ENCODE measurements at regions not wholly inside any gene's neighbourhood (a gene's known extent, or its start where the extent isn't known, plus 50 kb on each side); places are given as distances from the start of the nearest gene placed in this dataset.
"Not testable (repeated sequence)": the region's sequence is repeated elsewhere in the genome, so short reads cannot be mapped to it uniquely, and the experiment has no call there.

- DNase-seq, result no peak
- Mint-ChIP-seq H3K4me3 (no peak overlapping the region), H3K9me3 (peaks cover 0 to 8% of the 10 kb centered on the region in 2 donors), H3K27me3 (no peaks in the 10 kb centered on the region), H3K36me3 (no peaks in the 10 kb centered on the region), H3K27ac (no peak overlapping the region), H3K4me1 (no peaks in the 10 kb centered on the region)
- ATAC-seq (replicated peaks), result no peak
Measured at GRCh38 chr11:37999171-37999570, 1401.1 kb upstream of the RAG2 start.

- Mint-ChIP-seq H3K4me3 (no peak overlapping the region), H3K27me3 (no peaks in the 10 kb centered on the region), H3K9me3 (peaks cover 1 to 4% of the 10 kb centered on the region in 2 donors), H3K36me3 (no peaks in the 10 kb centered on the region), H3K27ac (no peak overlapping the region), H3K4me1 (no peaks in the 10 kb centered on the region)
- DNase-seq (no peak), ATAC-seq (replicated peaks) (no peak)
Measured at GRCh38 chr11:37995886-37996285, 1397.8 kb upstream of the RAG2 start.

- H3K27ac Mint-ChIP-seq, result no peak overlapping the region
Measured at GRCh38 chr11:37988031-37988430, 1390.0 kb upstream of the RAG2 start.

GRCh38 chr11:37984991-37985390 is 1387.0 kb upstream of the RAG2 start:
- H3K9me3 Mint-ChIP-seq, result peaks cover 0 to 1% of the 10 kb centered on the region in 2 donors
- H3K4me1 Mint-ChIP-seq, result no peaks in the 10 kb centered on the region
- no peak overlapping the region for H3K4me3 Mint-ChIP-seq
- no peak for ATAC-seq (replicated peaks)
- no peaks in the 10 kb centered on the region for H3K36me3 Mint-ChIP-seq
- no peak for DNase-seq
- H3K27ac Mint-ChIP-seq, result no peak overlapping the region
- H3K27me3 Mint-ChIP-seq, result no peaks in the 10 kb centered on the region

More at GRCh38 chr11:37988031-37988430, 1390.0 kb upstream of the RAG2 start:
- H3K27me3 Mint-ChIP-seq, result no peaks in the 10 kb centered on the region
- H3K4me3 Mint-ChIP-seq, result no peak overlapping the region
- no peak for DNase-seq
- peaks cover 0 to 1% of the 10 kb centered on the region in 2 donors for H3K9me3 Mint-ChIP-seq
- H3K36me3 Mint-ChIP-seq, result no peaks in the 10 kb centered on the region
- ATAC-seq (replicated peaks), result no peak
- no peaks in the 10 kb centered on the region for H3K4me1 Mint-ChIP-seq

GRCh38 chr11:37978647-37979046 is 1380.6 kb upstream of the RAG2 start:
- Mint-ChIP-seq H3K4me1 (no peaks in the 10 kb centered on the region), H3K27me3 (no peaks in the 10 kb centered on the region), H3K4me3 (no peak overlapping the region), H3K36me3 (no peaks in the 10 kb centered on the region), H3K27ac (no peak overlapping the region), H3K9me3 (peaks cover 0 to 2% of the 10 kb centered on the region in 2 donors)
- no peak for ATAC-seq (replicated peaks)
- DNase-seq, result no peak

GRCh38 chr11:37973941-37974340 is 1375.9 kb upstream of the RAG2 start:
- DNase-seq, result no peak
- H3K27me3 Mint-ChIP-seq, result no peaks in the 10 kb centered on the region
- no peak overlapping the region for H3K4me3 Mint-ChIP-seq
- ATAC-seq (replicated peaks), result no peak
- H3K9me3 Mint-ChIP-seq, result peaks cover 4% of the 10 kb centered on the region in 2 donors
- no peaks in the 10 kb centered on the region for H3K4me1 Mint-ChIP-seq
- no peaks in the 10 kb centered on the region for H3K36me3 Mint-ChIP-seq
- no peak overlapping the region for H3K27ac Mint-ChIP-seq

GRCh38 chr11:37972691-37973090 is 1374.7 kb upstream of the RAG2 start:
- Mint-ChIP-seq H3K27ac (no peak overlapping the region), H3K27me3 (no peaks in the 10 kb centered on the region)
- DNase-seq, result no peak

GRCh38 chr11:37969336-37969735 is 1371.3 kb upstream of the RAG2 start:
- not testable (repeated sequence) for H3K4me3 Mint-ChIP-seq

More at GRCh38 chr11:37972691-37973090, 1374.7 kb upstream of the RAG2 start:
- Mint-ChIP-seq H3K9me3 (peaks cover 4% of the 10 kb centered on the region in 2 donors), H3K4me1 (no peaks in the 10 kb centered on the region), H3K4me3 (no peak overlapping the region), H3K36me3 (no peaks in the 10 kb centered on the region)
- ATAC-seq (replicated peaks), result no peak

GRCh38 chr11:37968148-37968547 is 1370.1 kb upstream of the RAG2 start:
- no peak for ATAC-seq (replicated peaks)
- H3K27me3 Mint-ChIP-seq, result no peaks in the 10 kb centered on the region
- H3K36me3 Mint-ChIP-seq, result no peaks in the 10 kb centered on the region
- peaks cover 2 to 4% of the 10 kb centered on the region in 2 donors for H3K9me3 Mint-ChIP-seq
- H3K27ac Mint-ChIP-seq, result no peak overlapping the region
- no peak for DNase-seq
- peaks cover 0 to 5% of the 10 kb centered on the region in 2 donors for H3K4me1 Mint-ChIP-seq
- H3K4me3 Mint-ChIP-seq, result no peak overlapping the region

More at GRCh38 chr11:37969336-37969735, 1371.3 kb upstream of the RAG2 start:
- not testable (repeated sequence) for H3K9me3 Mint-ChIP-seq; DNase-seq; H3K4me1 Mint-ChIP-seq; H3K27ac Mint-ChIP-seq; ATAC-seq (replicated peaks); H3K36me3 Mint-ChIP-seq; H3K27me3 Mint-ChIP-seq

- Mint-ChIP-seq H3K9me3 (peaks cover 2 to 4% of the 10 kb centered on the region in 2 donors), H3K27me3 (no peaks in the 10 kb centered on the region), H3K36me3 (no peaks in the 10 kb centered on the region), H3K27ac (no peak overlapping the region), H3K4me1 (peaks cover 0 to 5% of the 10 kb centered on the region in 2 donors), H3K4me3 (no peak overlapping the region)
- no peak for DNase-seq
- ATAC-seq (replicated peaks), result no peak
Measured at GRCh38 chr11:37967635-37968034, 1369.6 kb upstream of the RAG2 start.

- H3K9me3 Mint-ChIP-seq, result peaks cover 6 to 10% of the 10 kb centered on the region in 2 donors
- no peak overlapping the region for H3K4me3 Mint-ChIP-seq
- ATAC-seq (replicated peaks), result no peak
- H3K36me3 Mint-ChIP-seq, result no peaks in the 10 kb centered on the region
- no peak overlapping the region for H3K27ac Mint-ChIP-seq
- no peaks in the 10 kb centered on the region for H3K27me3 Mint-ChIP-seq
- DNase-seq, result no peak
- peaks cover 0 to 5% of the 10 kb centered on the region in 2 donors for H3K4me1 Mint-ChIP-seq
Measured at GRCh38 chr11:37963440-37963839, 1365.4 kb upstream of the RAG2 start.

GRCh38 chr11:37957717-37958116 is 1359.7 kb upstream of the RAG2 start:
- H3K4me3 Mint-ChIP-seq, result no peak overlapping the region
- H3K4me1 Mint-ChIP-seq, result no peaks in the 10 kb centered on the region
- peaks cover 13 to 17% of the 10 kb centered on the region in 2 donors for H3K9me3 Mint-ChIP-seq
- no peaks in the 10 kb centered on the region for H3K27me3 Mint-ChIP-seq
- no peaks in the 10 kb centered on the region for H3K36me3 Mint-ChIP-seq
- DNase-seq (no peak), ATAC-seq (replicated peaks) (no peak)
- H3K27ac Mint-ChIP-seq, result no peak overlapping the region

GRCh38 chr11:37951996-37952395 is 1354.0 kb upstream of the RAG2 start:
- no peak overlapping the region for H3K27ac Mint-ChIP-seq
- H3K27me3 Mint-ChIP-seq, result no peaks in the 10 kb centered on the region
- ATAC-seq (replicated peaks) (no peak), DNase-seq (no peak)
- peaks cover 0 to 2% of the 10 kb centered on the region in 2 donors for H3K9me3 Mint-ChIP-seq
- H3K36me3 Mint-ChIP-seq, result no peaks in the 10 kb centered on the region
- H3K4me1 Mint-ChIP-seq, result no peaks in the 10 kb centered on the region
- H3K4me3 Mint-ChIP-seq, result no peak overlapping the region

GRCh38 chr11:37948258-37948657 is 1350.2 kb upstream of the RAG2 start:
- no peaks in the 10 kb centered on the region for H3K36me3 Mint-ChIP-seq
- peaks cover 5 to 8% of the 10 kb centered on the region in 2 donors for H3K9me3 Mint-ChIP-seq
- ATAC-seq (replicated peaks), result peak in 1 of 2 donors; percentile 10

GRCh38 chr11:37947821-37948220 is 1349.8 kb upstream of the RAG2 start:
- ATAC-seq (replicated peaks) (peak in 1 of 2 donors; percentile 16), DNase-seq (no peak)
- Mint-ChIP-seq H3K9me3 (peaks cover 6 to 8% of the 10 kb centered on the region in 2 donors), H3K27ac (no peak overlapping the region), H3K36me3 (no peaks in the 10 kb centered on the region), H3K27me3 (no peaks in the 10 kb centered on the region), H3K4me1 (no peaks in the 10 kb centered on the region), H3K4me3 (no peak overlapping the region)

More at GRCh38 chr11:37948258-37948657, 1350.2 kb upstream of the RAG2 start:
- H3K4me3 Mint-ChIP-seq, result no peak overlapping the region
- H3K27ac Mint-ChIP-seq, result no peak overlapping the region
- no peak for DNase-seq
- no peaks in the 10 kb centered on the region for H3K27me3 Mint-ChIP-seq
- no peaks in the 10 kb centered on the region for H3K4me1 Mint-ChIP-seq

All from stimulated activated naive B cell treated with anti-CD40 and anti-IgM and Interleukin-4, amounts not matched to agents 10 μg/mL and 1 μg/mL and 100 μg/mL, for 72 hours (primary cell).